ENCODE measurements at regions not wholly inside any gene's neighbourhood (a gene's known extent, or its start where the extent isn't known, plus 50 kb on each side); places are given as distances from the start of the nearest gene placed in this dataset.
A peak's percentile ranks its signal among the peaks of the same experiment; 100 is the strongest.

DNA sequence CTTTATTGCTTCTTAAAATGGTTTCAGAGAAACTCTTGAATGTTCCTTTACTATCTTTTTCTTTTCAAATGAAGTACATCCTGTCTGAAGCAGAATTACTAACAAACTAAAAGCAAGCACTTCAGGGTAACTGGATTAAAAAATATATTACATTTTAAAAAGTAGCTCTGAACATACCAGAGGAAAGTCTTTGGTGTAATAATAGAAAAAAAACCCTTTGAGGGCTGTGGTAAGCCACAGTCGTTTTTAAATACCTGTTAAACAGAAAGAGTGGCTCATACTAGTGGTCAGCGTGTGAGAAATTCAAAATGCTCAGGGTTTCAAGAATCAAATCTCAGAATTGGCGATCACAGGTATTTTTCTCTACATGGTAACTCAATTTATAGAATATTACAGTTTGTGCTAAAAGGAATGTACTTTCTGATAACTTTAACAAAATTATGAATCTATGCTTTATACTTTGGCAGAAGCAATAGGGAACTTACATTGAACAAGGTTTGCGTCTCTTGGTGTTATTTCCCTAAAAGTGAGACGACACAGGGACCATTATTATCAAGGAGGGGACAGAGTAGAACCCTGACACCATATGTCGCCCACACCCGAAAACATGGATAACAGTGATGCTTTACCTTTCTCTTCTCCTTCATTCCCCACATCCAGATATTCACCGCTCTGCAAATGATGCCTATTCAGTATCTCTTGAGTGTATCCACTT, 97.0 kb upstream of the DPH5 start:
- H4K20me1 ChIP-seq (ENCODE audit: control insufficient read depth, insufficient read depth): no peaks in the 10 kb centered on the region
- H3K4me2 ChIP-seq (ENCODE audit: control insufficient read depth, insufficient read depth): peak overlapping the region; percentile 21
- ChIA-PET CTCF (interaction anchor here (1.1 kb wide), 1 partner anchor 235 kb away, joined by 3 read pairs; no protein-coding TSS in a partner anchor), SMC1A (ENCODE audit: uncharacterized antibody, unreplicated experiment) (interaction anchor here (0.6 to 2.4 kb wide), 10 partner anchors 10 to 953 kb away, joined by 3 to 12 read pairs (median 4); no protein-coding TSS in a partner anchor), POLR2A (interaction anchor here (0.6 kb wide), 1 partner anchor 200 kb away, joined by 3 read pairs; no protein-coding TSS in a partner anchor), RAD21 (ENCODE audit: unreplicated experiment) (interaction anchor here (0.6 kb wide), 1 partner anchor 14 kb away, joined by 4 read pairs; no protein-coding TSS in a partner anchor)
- no peaks in the 10 kb centered on the region; a peak in 1 of 4 replicates for H3K27me3 ChIP-seq (replicated peaks in 1 of 2; ENCODE audit: control insufficient read depth in 2 of 2, insufficient read depth in 2 of 2, low read length in 1 of 2)
- no peaks in the 10 kb centered on the region; the same call in 2 of the 3 replicates for H3K9me3 ChIP-seq (replicated peaks; ENCODE audit: control insufficient read depth, insufficient read depth, low read length)
- H3K79me2 ChIP-seq (ENCODE audit: control insufficient read depth, insufficient read depth, low read length): no peaks in the 10 kb centered on the region
- no TSS peak for BruUV-seq (replicated peaks)
- intact Hi-C loops (cut with micrococcal nuclease; ENCODE audit: unreplicated experiment): loop anchor here (5.0 kb wide), 1 partner anchor 95 kb away; the partner anchor contains the start of gene DPH5
- no peak overlapping the region; the same call in 1 of the 2 replicates for H3K27ac ChIP-seq (ENCODE audit: control insufficient read depth, insufficient read depth)
- no peak overlapping the region for H2AFZ ChIP-seq (ENCODE audit: control insufficient read depth, low read depth, low read length)
- WGBS (ENCODE audit: insufficient coverage, insufficient replicate concordance, low lambda C conversion rate, missing lambda C conversion rate): 11% methylated on average over 8 of the region's 8 CpGs
- no peaks in the 10 kb centered on the region for H3K36me3 ChIP-seq (ENCODE audit: control insufficient read depth in 2 of 2, insufficient read depth in 2 of 2, low read length in 1 of 2)
- DNase-seq (ENCODE audit: low read depth, low spot score) (no peak), FAIRE-seq (peak; percentile 66), ATAC-seq (peak; percentile 98)
- no peak overlapping the region for H3K9ac ChIP-seq (ENCODE audit: control insufficient read depth, insufficient read depth, low read length)
- in situ Hi-C loops (cut with MboI): no loop called here
- peaks cover 21% of the 10 kb centered on the region for H3K4me1 ChIP-seq (ENCODE audit: control insufficient read depth, insufficient read depth, low read length)
- H3K4me3 ChIP-seq: no peak overlapping the region
- peak; percentile 86; the same call in 1 of the 2 replicates for TF ChIP-seq RCOR1 (conservative IDR thresholded peaks at IDR 0.05; ENCODE audit: low read depth, low read length)
- peak; percentile 75 for TF ChIP-seq MEF2B (IDR thresholded peaks at IDR 0.05; ENCODE audit: partially characterized antibody, poor library complexity, severe bottlenecking)
- TF ChIP-seq ETV6 (conservative IDR thresholded peaks at IDR 0.05 in 1 of 2, IDR thresholded peaks at IDR 0.05 in 1 of 2; ENCODE audit: borderline replicate concordance in 1 of 2, low read depth in 1 of 2): no peak
- TF ChIP-seq ZSCAN29 (IDR thresholded peaks at IDR 0.05): no peak
- no peak for TF ChIP-seq ZNF622 (IDR thresholded peaks at IDR 0.05)
- peak; percentile 85 for TF ChIP-seq FOXM1 (IDR thresholded peaks at IDR 0.05; ENCODE audit: low read depth, low read length)
- TF ChIP-seq, protein P1, sequence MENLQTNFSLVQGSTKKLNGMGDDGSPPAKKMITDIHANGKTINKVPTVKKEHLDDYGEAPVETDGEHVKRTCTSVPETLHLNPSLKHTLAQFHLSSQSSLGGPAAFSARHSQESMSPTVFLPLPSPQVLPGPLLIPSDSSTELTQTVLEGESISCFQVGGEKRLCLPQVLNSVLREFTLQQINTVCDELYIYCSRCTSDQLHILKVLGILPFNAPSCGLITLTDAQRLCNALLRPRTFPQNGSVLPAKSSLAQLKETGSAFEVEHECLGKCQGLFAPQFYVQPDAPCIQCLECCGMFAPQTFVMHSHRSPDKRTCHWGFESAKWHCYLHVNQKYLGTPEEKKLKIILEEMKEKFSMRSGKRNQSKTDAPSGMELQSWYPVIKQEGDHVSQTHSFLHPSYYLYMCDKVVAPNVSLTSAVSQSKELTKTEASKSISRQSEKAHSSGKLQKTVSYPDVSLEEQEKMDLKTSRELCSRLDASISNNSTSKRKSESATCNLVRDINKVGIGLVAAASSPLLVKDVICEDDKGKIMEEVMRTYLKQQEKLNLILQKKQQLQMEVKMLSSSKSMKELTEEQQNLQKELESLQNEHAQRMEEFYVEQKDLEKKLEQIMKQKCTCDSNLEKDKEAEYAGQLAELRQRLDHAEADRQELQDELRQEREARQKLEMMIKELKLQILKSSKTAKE (IDR thresholded peaks at IDR 0.05; ENCODE audit: low read depth, poor library complexity, severe bottlenecking): peak; percentile 73
- peak; percentile 46; the same call in 1 of the 2 replicates for TF ChIP-seq JUNB (IDR thresholded peaks at IDR 0.05)
- TF ChIP-seq IKZF2 (IDR thresholded peaks at IDR 0.05): peak in 1 of 2 experiments; percentile 26; a peak in 1 of 4 replicates
- TF ChIP-seq CREM (IDR thresholded peaks at IDR 0.05; ENCODE audit: low read depth): peak; percentile 13; the same call in 1 of the 2 replicates
- TF ChIP-seq CBFB (IDR thresholded peaks at IDR 0.05; ENCODE audit: low read depth): peak; percentile 93
- peak; percentile 94 for TF ChIP-seq ZNF217 (IDR thresholded peaks at IDR 0.05)
- 0 out of 2 replicates have a peak, but pooled peaks have one; percentile 56 for TF ChIP-seq TCF7 (IDR thresholded peaks at IDR 0.05; ENCODE audit: borderline replicate concordance)
- TF ChIP-seq GATAD2B (conservative IDR thresholded peaks at IDR 0.05; ENCODE audit: low read depth): no peak
- no peak for TF ChIP-seq NFXL1 (IDR thresholded peaks at IDR 0.05; ENCODE audit: borderline replicate concordance)
- TF ChIP-seq KLF5 (IDR thresholded peaks at IDR 0.05; ENCODE audit: partially characterized antibody): no peak
- TF ChIP-seq, protein P2, sequence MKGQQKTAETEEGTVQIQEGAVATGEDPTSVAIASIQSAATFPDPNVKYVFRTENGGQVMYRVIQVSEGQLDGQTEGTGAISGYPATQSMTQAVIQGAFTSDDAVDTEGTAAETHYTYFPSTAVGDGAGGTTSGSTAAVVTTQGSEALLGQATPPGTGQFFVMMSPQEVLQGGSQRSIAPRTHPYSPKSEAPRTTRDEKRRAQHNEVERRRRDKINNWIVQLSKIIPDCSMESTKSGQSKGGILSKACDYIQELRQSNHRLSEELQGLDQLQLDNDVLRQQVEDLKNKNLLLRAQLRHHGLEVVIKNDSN (IDR thresholded peaks at IDR 0.05; ENCODE audit: borderline replicate concordance, extremely low read length, insufficient read depth, low read depth, low read length): no peak
- 0 out of 2 replicates have a peak, but pooled peaks have one; percentile 21 for TF ChIP-seq NR2F1 (conservative IDR thresholded peaks at IDR 0.05)
- TF ChIP-seq, protein P3, sequence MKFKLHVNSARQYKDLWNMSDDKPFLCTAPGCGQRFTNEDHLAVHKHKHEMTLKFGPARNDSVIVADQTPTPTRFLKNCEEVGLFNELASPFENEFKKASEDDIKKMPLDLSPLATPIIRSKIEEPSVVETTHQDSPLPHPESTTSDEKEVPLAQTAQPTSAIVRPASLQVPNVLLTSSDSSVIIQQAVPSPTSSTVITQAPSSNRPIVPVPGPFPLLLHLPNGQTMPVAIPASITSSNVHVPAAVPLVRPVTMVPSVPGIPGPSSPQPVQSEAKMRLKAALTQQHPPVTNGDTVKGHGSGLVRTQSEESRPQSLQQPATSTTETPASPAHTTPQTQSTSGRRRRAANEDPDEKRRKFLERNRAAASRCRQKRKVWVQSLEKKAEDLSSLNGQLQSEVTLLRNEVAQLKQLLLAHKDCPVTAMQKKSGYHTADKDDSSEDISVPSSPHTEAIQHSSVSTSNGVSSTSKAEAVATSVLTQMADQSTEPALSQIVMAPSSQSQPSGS (IDR thresholded peaks at IDR 0.05; ENCODE audit: low read length): peak; percentile 84
- peak; percentile 69 for TF ChIP-seq BCL11A (IDR thresholded peaks at IDR 0.05; ENCODE audit: low read depth, low read length)
- TF ChIP-seq MTA3 (IDR thresholded peaks at IDR 0.05; ENCODE audit: borderline replicate concordance, low read length): peak; percentile 83; the same call in 1 of the 2 replicates
